MM.1S (cell line): ENCODE measurements at regions not wholly inside any gene's neighbourhood (a gene's known extent, or its start where the extent isn't known, plus 50 kb on each side); places are given as distances from the start of the nearest gene placed in this dataset.

Experiments used
- DNase-seq: peaks from one replicate; pipeline ENCODE4 v3.0.0-alpha.2; 2015
- H2AFZ ChIP-seq: fragments of 300-600 bp; sonication (generic); 2 replicates; pipeline ENCODE4 v1.6.0; 2016; ENCODE audit warnings: antibody characterized with exemption, low read length
- H3F3A ChIP-seq: fragments of 300-600 bp; sonication (generic); 2 replicates; pipeline ENCODE4 v1.6.1; 2016; ENCODE audit warnings: mild to moderate bottlenecking, antibody characterized with exemption, low read length, moderate library complexity, mixed read lengths; ENCODE audit not compliant: insufficient read depth
- H3K27ac ChIP-seq: fragments of 300-600 bp; sonication (generic); 2 replicates; pipeline ENCODE4 v1.5.1; 2016; ENCODE audit warnings: mild to moderate bottlenecking, low read length
- H3K27me3 ChIP-seq: fragments of 300-600 bp; sonication (generic); replicated peaks from 2 replicates; pipeline ENCODE4 v1.6.0; 2016; ENCODE audit warnings: low read length; ENCODE audit not compliant: insufficient read depth
- H3K36me3 ChIP-seq: fragments of 300-600 bp; sonication (generic); replicated peaks from 2 replicates; pipeline ENCODE4 v1.6.1; 2016; ENCODE audit warnings: mild to moderate bottlenecking, low read length, mixed read lengths; ENCODE audit not compliant: insufficient read depth
- H3K4me1 ChIP-seq: fragments of 300-600 bp; sonication (generic); 2 replicates; pipeline ENCODE4 v1.6.1; 2016; ENCODE audit warnings: low read length, mixed read lengths
- H3K4me2 ChIP-seq: fragments of 300-600 bp; sonication (generic); 2 replicates; pipeline ENCODE4 v1.6.0; 2016; ENCODE audit warnings: low read depth, low read length
- H3K4me3 ChIP-seq: fragments of 300-600 bp; sonication (generic); 2 replicates; pipeline ENCODE4 v1.5.1; 2016; ENCODE audit warnings: low read length, mixed read lengths
- H3K79me2 ChIP-seq: fragments of 300-600 bp; sonication (generic); 2 replicates; pipeline ENCODE4 v1.6.1; 2016; ENCODE audit warnings: mixed run types, low read length, mixed read lengths
- H3K9ac ChIP-seq: fragments of 300-600 bp; sonication (generic); 2 replicates; pipeline ENCODE4 v1.6.1; 2016; ENCODE audit warnings: low read length, mixed read lengths
- H3K9me2 ChIP-seq: fragments of 300-600 bp; sonication (generic); replicated peaks from 2 replicates; pipeline ENCODE4 v1.6.1; 2016; ENCODE audit warnings: mild to moderate bottlenecking, low read length, mixed read lengths; ENCODE audit not compliant: insufficient read depth
- H3K9me3 ChIP-seq: fragments of 300-600 bp; sonication (generic); replicated peaks from 2 replicates; pipeline ENCODE4 v1.6.1; 2016; ENCODE audit warnings: mild to moderate bottlenecking, low read length, mixed read lengths; ENCODE audit not compliant: insufficient read depth
- H4K20me1 ChIP-seq: fragments of 300-600 bp; sonication (generic); 2 replicates; pipeline ENCODE4 v1.6.1; 2016; ENCODE audit warnings: mild to moderate bottlenecking, low read length, moderate library complexity, mixed read lengths; ENCODE audit not compliant: insufficient read depth
- CTCF ChIP-seq: fragments of 300-600 bp; sonication (generic); IDR thresholded peaks from 2 replicates; pipeline ENCODE4 v1.5.1; 2016; ENCODE audit warnings: antibody characterized with exemption, low read length, mixed read lengths
- EZH2 ChIP-seq: fragments of 300-600 bp; sonication (generic); optimal IDR thresholded peaks from 2 replicates; pipeline ENCODE3; 2017; ENCODE audit warnings: low read depth, mild to moderate bottlenecking, antibody characterized with exemption, low read length, mixed read lengths
- EZH2phosphoT487 ChIP-seq: fragments of 300-600 bp; sonication (generic); IDR thresholded peaks from 2 replicates; pipeline ENCODE4 v1.6.1; 2018; ENCODE audit warnings: antibody characterized with exemption, low read length

- Histone ChIP-seq H4K20me1 (no peaks in the 10 kb centered on the region), H3K9me3 (no peaks in the 10 kb centered on the region), H3K27me3 (peaks cover 24% of the 10 kb centered on the region), H3K4me2 (no peak overlapping the region), H3K9ac (no peak overlapping the region), H3K79me2 (no peaks in the 10 kb centered on the region), H3K4me1 (no peaks in the 10 kb centered on the region), H3K4me3 (no peak overlapping the region), H3F3A (no peaks in the 10 kb centered on the region), H3K9me2 (no peaks in the 10 kb centered on the region), H2AFZ (no peak overlapping the region), H3K27ac (no peak overlapping the region), H3K36me3 (no peaks in the 10 kb centered on the region)
- TF ChIP-seq EZH2 (no peak), EZH2phosphoT487 (no peak), CTCF (no peak)
- DNase-seq: no peak
Observed at GRCh38 chr2:10241641-10242430, 60.9 kb upstream of the HPCAL1 start.

DNA sequence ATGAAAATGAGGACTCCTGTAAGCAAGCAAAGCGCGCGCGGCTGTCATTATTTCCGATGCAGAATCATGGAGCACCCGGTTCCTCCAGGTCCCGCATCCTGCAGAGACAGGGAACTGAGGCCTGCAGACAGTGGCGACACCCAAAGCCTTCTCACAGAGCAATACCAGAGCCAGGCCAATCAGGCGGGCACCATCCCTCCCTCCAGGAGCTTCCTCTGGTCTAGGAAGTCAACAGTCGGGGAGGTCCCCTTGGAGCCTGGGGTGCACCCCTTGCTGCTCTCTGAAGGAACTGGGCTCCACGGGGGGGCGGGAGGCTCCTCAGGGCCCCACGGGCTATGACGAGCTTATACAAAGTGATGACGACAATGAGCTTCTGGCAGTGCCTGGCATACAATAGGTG, 60.3 kb upstream of the HPCAL1 start:
- no peak overlapping the region for H3K27ac ChIP-seq
- H3K9me3 ChIP-seq: no peaks in the 10 kb centered on the region
- H3K79me2 ChIP-seq: no peaks in the 10 kb centered on the region
- peaks cover 18% of the 10 kb centered on the region for H3K27me3 ChIP-seq
- no peak overlapping the region for H2AFZ ChIP-seq
- no peaks in the 10 kb centered on the region for H3K36me3 ChIP-seq
- no peak overlapping the region for H3K4me3 ChIP-seq
- no peaks in the 10 kb centered on the region for H3K4me1 ChIP-seq
- no peaks in the 10 kb centered on the region for H3K9me2 ChIP-seq
- no peak for DNase-seq
- no peaks in the 10 kb centered on the region for H4K20me1 ChIP-seq
- TF ChIP-seq EZH2phosphoT487: no peak
- TF ChIP-seq EZH2: no peak
- no peak for TF ChIP-seq CTCF
- no peak overlapping the region for H3K9ac ChIP-seq
- no peak overlapping the region for H3K4me2 ChIP-seq
- no peaks in the 10 kb centered on the region for H3F3A ChIP-seq

DNA sequence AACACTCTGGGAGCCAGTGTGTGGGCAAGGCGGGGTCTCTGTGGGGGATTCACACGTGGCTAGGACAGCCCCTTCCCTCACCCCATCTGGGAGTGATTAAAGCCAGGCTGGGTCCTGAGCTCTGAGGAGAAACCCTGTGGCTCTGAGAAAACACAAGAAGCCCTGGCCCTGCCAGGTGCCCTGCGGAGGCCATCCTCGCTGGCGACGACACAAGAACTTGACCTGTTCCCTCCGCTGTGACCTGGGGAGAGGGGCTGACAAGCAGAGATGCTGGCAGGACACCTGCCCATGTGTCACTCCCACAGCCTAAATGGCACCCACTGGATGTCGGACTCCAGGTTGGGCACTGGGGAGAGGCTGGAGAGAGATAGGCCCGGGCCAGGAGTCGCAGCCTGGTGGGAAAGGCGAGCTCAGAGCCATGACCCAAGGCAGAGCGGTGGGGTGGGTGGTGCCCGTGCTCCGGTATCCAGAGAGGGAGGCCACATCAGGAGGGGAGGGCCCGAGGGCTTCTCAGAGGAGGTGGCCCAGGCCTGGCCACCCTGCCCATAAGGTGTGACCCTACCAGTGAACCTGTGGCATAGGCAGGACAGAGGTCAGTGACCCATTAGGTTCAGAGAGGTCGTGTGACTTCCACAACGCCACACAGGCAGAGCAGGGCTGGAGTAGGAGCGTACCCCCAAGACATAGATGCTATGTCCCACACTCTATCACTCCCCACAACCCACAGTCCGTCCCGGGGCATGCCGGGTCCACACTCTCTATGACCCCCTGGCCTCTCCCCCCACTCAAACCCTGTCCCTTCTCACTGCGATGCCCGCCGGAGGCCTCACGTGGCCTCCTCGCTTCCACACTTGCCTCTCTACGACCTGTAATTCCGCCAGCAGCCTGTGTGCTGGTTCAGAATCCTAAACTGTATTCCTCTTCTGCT, 59.4 kb upstream of the HPCAL1 start:
- H3K9me2 ChIP-seq: no peaks in the 10 kb centered on the region
- no peak overlapping the region for H2AFZ ChIP-seq
- H3K9me3 ChIP-seq: no peaks in the 10 kb centered on the region
- TF ChIP-seq EZH2 (no peak), EZH2phosphoT487 (no peak), CTCF (no peak)
- DNase-seq: no peak
- H3K36me3 ChIP-seq: no peaks in the 10 kb centered on the region
- H3K4me3 ChIP-seq: no peak overlapping the region
- H3K27ac ChIP-seq: no peak overlapping the region
- no peaks in the 10 kb centered on the region for H3K79me2 ChIP-seq
- H3K9ac ChIP-seq: no peak overlapping the region
- H3K27me3 ChIP-seq: peaks cover 15% of the 10 kb centered on the region
- no peaks in the 10 kb centered on the region for H4K20me1 ChIP-seq
- no peak overlapping the region for H3K4me2 ChIP-seq
- no peaks in the 10 kb centered on the region for H3F3A ChIP-seq
- no peaks in the 10 kb centered on the region for H3K4me1 ChIP-seq
